Natural killer cell (primary cell): ENCODE measurements at regions not wholly inside any gene's neighbourhood (a gene's known extent, or its start where the extent isn't known, plus 50 kb on each side); places are given as distances from the start of the nearest gene placed in this dataset.

Experiments used
- ATAC-seq, 3 donors: fragments of 150-1000 bp in 2 of 3; fragments of 200-7000 bp in 1 of 3; cut with Tn5 transposase; 1 replicate in 1 of 3; 2 replicates in 2 of 3; pipeline ENCODE4 v1.10.0; 2021; ENCODE audit warnings: mild to moderate bottlenecking in 2 of 3, moderate library complexity in 2 of 3
- DNase-seq, 2 donors: peaks; one replicate each; pipeline versions ENCODE4 v3.0.0 to v3.0.0-alpha.2; 2013 to 2021; ENCODE audit warnings: mixed read lengths in 1 of 2
- H3K27ac ChIP-seq: one replicate; pipeline ENCODE4 v1.5.1; 2013; ENCODE audit warnings: mild to moderate bottlenecking, low read length
- H3K27me3 ChIP-seq: one replicate; pipeline ENCODE4 v1.6.1; 2013; ENCODE audit warnings: low read length; ENCODE audit not compliant: control insufficient read depth, insufficient read depth
- H3K36me3 ChIP-seq: one replicate; pipeline ENCODE4 v1.6.1; 2013; ENCODE audit warnings: low read length; ENCODE audit not compliant: control insufficient read depth, insufficient read depth
- H3K4me1 ChIP-seq: one replicate; pipeline ENCODE4 v1.6.1; 2013; ENCODE audit warnings: low read length; ENCODE audit not compliant: control insufficient read depth, insufficient read depth
- H3K4me3 ChIP-seq: one replicate; pipeline ENCODE4 v1.5.1; 2013; ENCODE audit warnings: low read length
- H3K9me3 ChIP-seq: one replicate; pipeline ENCODE4 v1.6.1; 2013; ENCODE audit warnings: low read length; ENCODE audit not compliant: control insufficient read depth, insufficient read depth
- H3K27ac Mint-ChIP-seq, 2 donors: one replicate each; pipeline ENCODE4 v1.8.0; 2022; ENCODE audit warnings: mild to moderate bottlenecking in 2 of 2, mixed read lengths in 2 of 2, moderate library complexity in 1 of 2
- H3K27me3 Mint-ChIP-seq, 2 donors: one replicate each; pipeline ENCODE4 v1.8.0; 2022; ENCODE audit warnings: low read depth in 2 of 2, mixed read lengths in 2 of 2
- H3K36me3 Mint-ChIP-seq: one replicate; pipeline ENCODE4 v1.8.0; 2022; ENCODE audit warnings: mixed read lengths
- H3K4me1 Mint-ChIP-seq, 2 donors: one replicate each; pipeline ENCODE4 v1.8.0; 2022; ENCODE audit warnings: mixed read lengths in 2 of 2
- H3K4me3 Mint-ChIP-seq: one replicate; pipeline ENCODE4 v1.8.0; 2022; ENCODE audit warnings: mild to moderate bottlenecking, moderate library complexity, mixed read lengths
- H3K9me3 Mint-ChIP-seq, 2 donors: one replicate each; pipeline ENCODE4 v1.8.0; 2022; ENCODE audit warnings: mixed read lengths in 2 of 2
- WGBS: methylation state at CpG from one replicate; pipeline ENCODE4 v1.1.7; 2013; ENCODE audit warnings: missing lambda C conversion rate; ENCODE audit not compliant: insufficient coverage; 5-methylcytosine and 5-hydroxymethylcytosine counted together
- intact Hi-C: fragments of 100-400 bp; cut with micrococcal nuclease; formaldehyde crosslinking; loops from one replicate; pipeline ENCODE4 v1.14.2; 2022
- TF ChIP-seq, protein P1 (sequence below): fragments of 200-600 bp; IDR thresholded peaks from one replicate; pipeline ENCODE4 v1.8.0; 2022; ENCODE audit warnings: antibody characterized with exemption

DNA sequence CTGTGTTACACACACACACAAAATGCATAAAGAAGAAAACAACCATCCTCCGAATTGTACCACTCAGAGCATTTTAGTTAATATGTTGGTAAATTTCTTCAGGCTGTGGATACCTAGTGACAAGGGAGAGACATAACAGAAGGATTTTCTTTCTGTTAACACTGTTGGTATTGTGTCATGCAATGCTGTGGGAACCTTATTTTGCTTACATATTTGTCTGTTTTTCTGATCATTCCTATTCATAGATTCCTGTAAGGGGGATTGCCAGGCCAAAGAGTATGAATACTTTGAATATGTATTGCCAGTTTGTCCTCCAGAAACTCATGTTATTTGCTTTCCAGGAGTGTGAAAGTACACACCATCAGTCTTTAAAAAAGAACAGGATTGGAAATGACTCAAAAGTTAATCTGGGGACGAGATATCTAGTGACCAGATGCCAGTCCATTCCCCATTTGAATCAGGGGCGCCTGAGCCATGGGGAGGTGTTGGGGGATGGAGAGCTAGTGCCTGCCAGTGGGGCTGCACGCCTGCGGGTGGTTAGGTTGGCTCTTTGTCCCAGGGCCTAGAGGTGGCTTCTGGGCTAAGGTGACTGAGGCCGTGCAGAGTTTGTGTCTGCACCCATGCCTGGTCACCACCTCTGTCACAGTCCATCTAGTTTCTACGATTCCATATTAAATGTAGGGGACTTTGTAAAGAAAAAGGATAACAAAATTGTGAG is 142.0 kb downstream of the PTPN20 start:
- TF ChIP-seq, protein P1, sequence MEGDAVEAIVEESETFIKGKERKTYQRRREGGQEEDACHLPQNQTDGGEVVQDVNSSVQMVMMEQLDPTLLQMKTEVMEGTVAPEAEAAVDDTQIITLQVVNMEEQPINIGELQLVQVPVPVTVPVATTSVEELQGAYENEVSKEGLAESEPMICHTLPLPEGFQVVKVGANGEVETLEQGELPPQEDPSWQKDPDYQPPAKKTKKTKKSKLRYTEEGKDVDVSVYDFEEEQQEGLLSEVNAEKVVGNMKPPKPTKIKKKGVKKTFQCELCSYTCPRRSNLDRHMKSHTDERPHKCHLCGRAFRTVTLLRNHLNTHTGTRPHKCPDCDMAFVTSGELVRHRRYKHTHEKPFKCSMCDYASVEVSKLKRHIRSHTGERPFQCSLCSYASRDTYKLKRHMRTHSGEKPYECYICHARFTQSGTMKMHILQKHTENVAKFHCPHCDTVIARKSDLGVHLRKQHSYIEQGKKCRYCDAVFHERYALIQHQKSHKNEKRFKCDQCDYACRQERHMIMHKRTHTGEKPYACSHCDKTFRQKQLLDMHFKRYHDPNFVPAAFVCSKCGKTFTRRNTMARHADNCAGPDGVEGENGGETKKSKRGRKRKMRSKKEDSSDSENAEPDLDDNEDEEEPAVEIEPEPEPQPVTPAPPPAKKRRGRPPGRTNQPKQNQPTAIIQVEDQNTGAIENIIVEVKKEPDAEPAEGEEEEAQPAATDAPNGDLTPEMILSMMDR: no peak
- Mint-ChIP-seq H3K27me3 (peaks cover 0 to 3% of the 10 kb centered on the region in 2 donors), H3K27ac (no peak overlapping the region), H3K36me3 (no peaks in the 10 kb centered on the region), H3K4me3 (no peak overlapping the region), H3K4me1 (peaks cover 3 to 5% of the 10 kb centered on the region in 2 donors), H3K9me3 (no peaks in the 10 kb centered on the region)
- no peak for ATAC-seq
- DNase-seq: no peak
- 85% methylated on average over 5 of the region's 7 CpGs for whole genome bisulfite sequencing
- peaks cover 7% of the 10 kb centered on the region for H3K4me1 ChIP-seq
- H3K27me3 ChIP-seq: no peaks in the 10 kb centered on the region
- H3K36me3 ChIP-seq: no peaks in the 10 kb centered on the region
- intact Hi-C loops: no loop called here
- no peak overlapping the region for H3K4me3 ChIP-seq
- no peaks in the 10 kb centered on the region for H3K9me3 ChIP-seq
- H3K27ac ChIP-seq: no peak overlapping the region

DNA sequence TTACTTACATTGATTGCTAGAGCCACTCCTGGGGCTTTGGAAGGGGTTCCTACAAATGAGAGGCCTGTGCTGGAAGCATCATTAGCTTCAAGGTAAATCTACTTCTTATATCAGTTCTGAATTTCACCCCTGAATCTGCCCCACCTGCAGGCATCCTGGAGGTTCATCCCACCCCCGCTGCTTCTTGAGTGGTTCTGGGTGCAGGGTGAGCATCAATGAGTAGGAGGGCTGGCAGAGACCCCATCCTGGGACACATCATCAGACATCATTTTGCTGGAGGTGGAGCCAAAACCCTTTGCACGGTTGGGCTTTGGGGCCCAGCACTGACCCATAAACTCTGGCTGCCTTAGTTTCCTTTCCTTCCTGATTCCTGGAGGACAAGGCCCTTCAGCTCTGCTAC is 143.7 kb downstream of the PTPN20 start:
- no peaks in the 10 kb centered on the region for H3K36me3 ChIP-seq
- Mint-ChIP-seq H3K4me1 (no peaks in the 10 kb centered on the region), H3K9me3 (no peaks in the 10 kb centered on the region), H3K27ac (no peak overlapping the region), H3K36me3 (no peaks in the 10 kb centered on the region), H3K27me3 (peaks cover 8 to 9% of the 10 kb centered on the region in 2 donors), H3K4me3 (no peak overlapping the region)
- intact Hi-C loops: no loop called here
- H3K27me3 ChIP-seq: no peaks in the 10 kb centered on the region
- no peak overlapping the region for H3K4me3 ChIP-seq
- 88% methylated on average over 2 of the region's 2 CpGs for WGBS
- ATAC-seq (no peak), DNase-seq (no peak)
- no peak overlapping the region for H3K27ac ChIP-seq
- TF ChIP-seq, protein P1: no peak
- H3K9me3 ChIP-seq: no peaks in the 10 kb centered on the region
- peaks cover 4% of the 10 kb centered on the region for H3K4me1 ChIP-seq

GRCh38 chr10:47055386-47056246 is 144.4 kb downstream of the PTPN20 start:
- DNase-seq: no peak
- TF ChIP-seq, protein P1: no peak
- H3K27me3 Mint-ChIP-seq: peaks cover 8 to 9% of the 10 kb centered on the region in 2 donors
- Histone ChIP-seq H3K27ac (no peak overlapping the region), H3K27me3 (no peaks in the 10 kb centered on the region), H3K4me3 (no peak overlapping the region), H3K4me1 (peaks cover 4% of the 10 kb centered on the region), H3K36me3 (no peaks in the 10 kb centered on the region), H3K9me3 (no peaks in the 10 kb centered on the region)
- H3K4me3 Mint-ChIP-seq: no peak overlapping the region
- H3K27ac Mint-ChIP-seq: no peak overlapping the region
- intact Hi-C loops: no loop called here
- no peak for ATAC-seq
- 74% methylated on average over 10 of the region's 10 CpGs for WGBS
- no peaks in the 10 kb centered on the region for H3K4me1 Mint-ChIP-seq
- H3K36me3 Mint-ChIP-seq: no peaks in the 10 kb centered on the region
- no peaks in the 10 kb centered on the region for H3K9me3 Mint-ChIP-seq
